ENCODE measurements at regions not wholly inside any gene's neighbourhood (a gene's known extent, or its start where the extent isn't known, plus 50 kb on each side); places are given as distances from the start of the nearest gene placed in this dataset.

DNA sequence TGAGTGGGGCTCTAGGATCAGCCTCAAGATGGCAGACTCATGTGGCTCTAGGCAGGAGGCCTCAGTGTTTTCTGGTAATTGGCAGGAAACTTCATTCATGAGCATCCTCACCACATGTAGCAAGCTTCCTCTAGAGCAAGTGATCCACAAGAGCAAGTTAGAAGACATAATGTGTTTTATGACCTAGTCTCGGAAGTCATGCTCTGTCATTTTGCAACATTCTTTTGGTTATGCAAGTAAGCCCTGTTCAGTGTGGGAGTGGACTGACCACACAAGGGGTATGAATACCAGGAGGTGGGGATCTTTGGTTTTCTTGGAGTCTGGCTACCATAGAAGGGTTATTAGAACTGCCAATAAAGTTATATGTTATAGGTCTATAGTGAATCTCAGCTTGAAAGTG lies 66.8 kb upstream of the STK39 start:
- Histone ChIP-seq H3K36me3 (ENCODE audit: control insufficient read depth in 1 of 2, insufficient read depth in 2 of 2, low read length in 2 of 2) (no peaks in the 10 kb centered on the region), H3K27me3 (ENCODE audit: insufficient read depth, low read length) (no peaks in the 10 kb centered on the region), H3K9ac (ENCODE audit: low read length) (no peak overlapping the region), H2AFZ (ENCODE audit: low read depth, low read length, poor library complexity, severe bottlenecking) (no peak overlapping the region), H3K9me2 (ENCODE audit: insufficient read depth) (no peaks in the 10 kb centered on the region; the same call in 1 of the 2 replicates), H3K9me3 (ENCODE audit: control insufficient read depth in 1 of 2, insufficient read depth in 1 of 2, low read depth in 1 of 2, low read length in 2 of 2) (no peaks in the 10 kb centered on the region; a peak in 2 of 4 replicates), H4K20me1 (ENCODE audit: insufficient read depth) (no peaks in the 10 kb centered on the region), H3K4me1 (ENCODE audit: control insufficient read depth in 1 of 2, insufficient read depth in 2 of 2, low read length in 2 of 2) (no peaks in the 10 kb centered on the region), H3K27ac (ENCODE audit: low read depth, low read length) (no peak overlapping the region), H3K79me2 (ENCODE audit: insufficient read depth, low read length) (no peaks in the 10 kb centered on the region), H3K4me2 (ENCODE audit: low read length) (no peak overlapping the region), H3K4me3 (replicated peaks in 1 of 2; ENCODE audit: low read depth in 1 of 2, low read length in 2 of 2) (no peak overlapping the region)
- intact Hi-C loops (cut with micrococcal nuclease): no loop called here
- POLR2A ChIA-PET: no interaction called here
- ATAC-seq (no peak), DNase-seq (ENCODE audit: low read depth, low spot score) (no peak)
- RAD21 ChIA-PET (ENCODE audit: low non-redundant PET in 1 of 2, low total read pairs in 2 of 2, uncharacterized antibody in 2 of 2, unreplicated experiment in 2 of 2): no interaction called here
- TF ChIP-seq EZH2phosphoT487 (IDR thresholded peaks at IDR 0.05; ENCODE audit: borderline replicate concordance) (no peak), YY1 (IDR thresholded peaks at IDR 0.05; ENCODE audit: extremely low read depth, insufficient replicate concordance, low read depth, low read length) (no peak), FOSL1 (IDR thresholded peaks at IDR 0.05; ENCODE audit: low read depth) (no peak), POLR2AphosphoS5 (IDR thresholded peaks at IDR 0.05; ENCODE audit: low read depth, low read length) (no peak), CBX3 (IDR thresholded peaks at IDR 0.05; ENCODE audit: low read depth) (no peak), EZH2 (IDR thresholded peaks at IDR 0.05) (no peak), SP1 (IDR thresholded peaks at IDR 0.05; ENCODE audit: low read depth) (no peak), MAX (IDR thresholded peaks at IDR 0.05) (no peak), TCF7L2 (IDR thresholded peaks at IDR 0.05; ENCODE audit: borderline replicate concordance, extremely low read depth, insufficient read depth, insufficient read length) (no peak), EGR1 (IDR thresholded peaks at IDR 0.05; ENCODE audit: low read depth) (no peak), ATF3 (IDR thresholded peaks at IDR 0.05) (no peak), SIN3A (IDR thresholded peaks at IDR 0.05; ENCODE audit: low read depth) (no peak), RAD21 (IDR thresholded peaks at IDR 0.05; ENCODE audit: low read depth) (no peak), ELF1 (IDR thresholded peaks at IDR 0.05; ENCODE audit: borderline replicate concordance, low read depth) (no peak), CEBPB (IDR thresholded peaks at IDR 0.05; ENCODE audit: low read depth) (no peak), JUND (IDR thresholded peaks at IDR 0.05) (no peak), CTCF (IDR thresholded peaks at IDR 0.05 in 2 of 3, conservative IDR thresholded peaks at IDR 0.05 in 1 of 3; ENCODE audit: borderline replicate concordance in 1 of 3, insufficient read depth in 1 of 3, low read depth in 2 of 3, low read length in 2 of 3) (no peak)
- TF ChIP-seq, protein P1, sequence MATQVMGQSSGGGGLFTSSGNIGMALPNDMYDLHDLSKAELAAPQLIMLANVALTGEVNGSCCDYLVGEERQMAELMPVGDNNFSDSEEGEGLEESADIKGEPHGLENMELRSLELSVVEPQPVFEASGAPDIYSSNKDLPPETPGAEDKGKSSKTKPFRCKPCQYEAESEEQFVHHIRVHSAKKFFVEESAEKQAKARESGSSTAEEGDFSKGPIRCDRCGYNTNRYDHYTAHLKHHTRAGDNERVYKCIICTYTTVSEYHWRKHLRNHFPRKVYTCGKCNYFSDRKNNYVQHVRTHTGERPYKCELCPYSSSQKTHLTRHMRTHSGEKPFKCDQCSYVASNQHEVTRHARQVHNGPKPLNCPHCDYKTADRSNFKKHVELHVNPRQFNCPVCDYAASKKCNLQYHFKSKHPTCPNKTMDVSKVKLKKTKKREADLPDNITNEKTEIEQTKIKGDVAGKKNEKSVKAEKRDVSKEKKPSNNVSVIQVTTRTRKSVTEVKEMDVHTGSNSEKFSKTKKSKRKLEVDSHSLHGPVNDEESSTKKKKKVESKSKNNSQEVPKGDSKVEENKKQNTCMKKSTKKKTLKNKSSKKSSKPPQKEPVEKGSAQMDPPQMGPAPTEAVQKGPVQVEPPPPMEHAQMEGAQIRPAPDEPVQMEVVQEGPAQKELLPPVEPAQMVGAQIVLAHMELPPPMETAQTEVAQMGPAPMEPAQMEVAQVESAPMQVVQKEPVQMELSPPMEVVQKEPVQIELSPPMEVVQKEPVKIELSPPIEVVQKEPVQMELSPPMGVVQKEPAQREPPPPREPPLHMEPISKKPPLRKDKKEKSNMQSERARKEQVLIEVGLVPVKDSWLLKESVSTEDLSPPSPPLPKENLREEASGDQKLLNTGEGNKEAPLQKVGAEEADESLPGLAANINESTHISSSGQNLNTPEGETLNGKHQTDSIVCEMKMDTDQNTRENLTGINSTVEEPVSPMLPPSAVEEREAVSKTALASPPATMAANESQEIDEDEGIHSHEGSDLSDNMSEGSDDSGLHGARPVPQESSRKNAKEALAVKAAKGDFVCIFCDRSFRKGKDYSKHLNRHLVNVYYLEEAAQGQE (IDR thresholded peaks at IDR 0.05; ENCODE audit: low read depth): no peak
- TF ChIP-seq, protein P2, sequence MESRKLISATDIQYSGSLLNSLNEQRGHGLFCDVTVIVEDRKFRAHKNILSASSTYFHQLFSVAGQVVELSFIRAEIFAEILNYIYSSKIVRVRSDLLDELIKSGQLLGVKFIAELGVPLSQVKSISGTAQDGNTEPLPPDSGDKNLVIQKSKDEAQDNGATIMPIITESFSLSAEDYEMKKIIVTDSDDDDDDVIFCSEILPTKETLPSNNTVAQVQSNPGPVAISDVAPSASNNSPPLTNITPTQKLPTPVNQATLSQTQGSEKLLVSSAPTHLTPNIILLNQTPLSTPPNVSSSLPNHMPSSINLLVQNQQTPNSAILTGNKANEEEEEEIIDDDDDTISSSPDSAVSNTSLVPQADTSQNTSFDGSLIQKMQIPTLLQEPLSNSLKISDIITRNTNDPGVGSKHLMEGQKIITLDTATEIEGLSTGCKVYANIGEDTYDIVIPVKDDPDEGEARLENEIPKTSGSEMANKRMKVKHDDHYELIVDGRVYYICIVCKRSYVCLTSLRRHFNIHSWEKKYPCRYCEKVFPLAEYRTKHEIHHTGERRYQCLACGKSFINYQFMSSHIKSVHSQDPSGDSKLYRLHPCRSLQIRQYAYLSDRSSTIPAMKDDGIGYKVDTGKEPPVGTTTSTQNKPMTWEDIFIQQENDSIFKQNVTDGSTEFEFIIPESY (IDR thresholded peaks at IDR 0.05; ENCODE audit: extremely low read depth, insufficient replicate concordance, low read length): no peak
- BruUV-seq (replicated peaks): no TSS peak
- CTCF ChIA-PET: no interaction called here

Data from HCT116 (cell line).